ENCODE measurements at regions not wholly inside any gene's neighbourhood (a gene's known extent, or its start where the extent isn't known, plus 50 kb on each side); places are given as distances from the start of the nearest gene placed in this dataset.

DNA sequence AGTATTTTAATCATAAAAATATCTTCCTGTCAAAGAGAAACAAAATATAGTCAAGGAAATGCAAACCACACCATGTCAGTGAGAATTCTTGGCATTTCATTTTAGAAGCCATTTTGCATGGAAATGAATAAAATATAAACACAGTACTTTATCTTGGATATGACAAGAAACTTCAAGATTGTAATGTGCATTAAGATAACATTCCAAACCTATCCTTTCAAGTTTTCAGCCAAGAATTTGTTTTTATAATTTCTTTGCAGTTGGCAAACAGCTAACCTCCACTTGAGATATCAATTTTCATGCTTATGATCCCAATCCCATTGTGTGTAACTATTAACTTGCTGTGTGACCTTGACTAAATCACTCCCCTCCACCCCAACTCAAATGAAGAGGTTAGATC lies 59.3 kb upstream of the WT1 start:
- ChIA-PET POLR2A (no interaction called here), CTCF (no interaction called here)
- Histone ChIP-seq H3K36me3 (ENCODE audit: control insufficient read depth, insufficient read depth, low read length) (no peaks in the 10 kb centered on the region), H3K4me3 (ENCODE audit: low read depth, low read length) (no peak overlapping the region), H3K27me3 (ENCODE audit: control insufficient read depth, insufficient read depth, low read length) (no peaks in the 10 kb centered on the region)
- no peak for DNase-seq (ENCODE audit: low read depth)
- TF ChIP-seq, protein P1, sequence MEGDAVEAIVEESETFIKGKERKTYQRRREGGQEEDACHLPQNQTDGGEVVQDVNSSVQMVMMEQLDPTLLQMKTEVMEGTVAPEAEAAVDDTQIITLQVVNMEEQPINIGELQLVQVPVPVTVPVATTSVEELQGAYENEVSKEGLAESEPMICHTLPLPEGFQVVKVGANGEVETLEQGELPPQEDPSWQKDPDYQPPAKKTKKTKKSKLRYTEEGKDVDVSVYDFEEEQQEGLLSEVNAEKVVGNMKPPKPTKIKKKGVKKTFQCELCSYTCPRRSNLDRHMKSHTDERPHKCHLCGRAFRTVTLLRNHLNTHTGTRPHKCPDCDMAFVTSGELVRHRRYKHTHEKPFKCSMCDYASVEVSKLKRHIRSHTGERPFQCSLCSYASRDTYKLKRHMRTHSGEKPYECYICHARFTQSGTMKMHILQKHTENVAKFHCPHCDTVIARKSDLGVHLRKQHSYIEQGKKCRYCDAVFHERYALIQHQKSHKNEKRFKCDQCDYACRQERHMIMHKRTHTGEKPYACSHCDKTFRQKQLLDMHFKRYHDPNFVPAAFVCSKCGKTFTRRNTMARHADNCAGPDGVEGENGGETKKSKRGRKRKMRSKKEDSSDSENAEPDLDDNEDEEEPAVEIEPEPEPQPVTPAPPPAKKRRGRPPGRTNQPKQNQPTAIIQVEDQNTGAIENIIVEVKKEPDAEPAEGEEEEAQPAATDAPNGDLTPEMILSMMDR (IDR thresholded peaks at IDR 0.05; ENCODE audit: insufficient read depth, low read depth, low read length): no peak

DNA sequence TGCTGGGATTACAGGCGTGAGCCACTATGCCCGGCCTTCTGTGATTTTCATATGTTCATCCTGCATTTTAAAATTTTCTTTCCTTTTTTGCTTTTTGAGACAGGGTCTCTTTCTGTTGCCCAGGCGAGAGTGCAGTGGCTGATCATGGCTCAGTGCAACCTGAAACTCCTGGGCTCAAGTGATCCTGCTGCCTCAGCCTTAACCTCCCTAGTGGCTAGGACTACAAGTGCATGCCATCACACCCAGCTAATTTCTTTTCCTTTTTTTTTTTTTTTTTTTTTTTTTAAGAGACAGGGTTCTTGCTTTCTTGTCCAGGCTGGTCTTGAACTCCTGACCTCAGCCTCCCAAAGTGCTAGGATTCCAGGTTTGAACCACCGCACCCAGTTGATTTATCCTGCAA lies 54.1 kb upstream of the WT1 start:
- TF ChIP-seq, protein P1 (IDR thresholded peaks at IDR 0.05; ENCODE audit: insufficient read depth, low read depth, low read length): no peak
- Histone ChIP-seq H3K4me3 (ENCODE audit: low read depth, low read length) (no peak overlapping the region), H3K27me3 (ENCODE audit: control insufficient read depth, insufficient read depth, low read length) (no peaks in the 10 kb centered on the region), H3K36me3 (ENCODE audit: control insufficient read depth, insufficient read depth, low read length) (no peaks in the 10 kb centered on the region)
- ChIA-PET POLR2A (no interaction called here), CTCF (no interaction called here)
- no peak for DNase-seq (ENCODE audit: low read depth)

DNA sequence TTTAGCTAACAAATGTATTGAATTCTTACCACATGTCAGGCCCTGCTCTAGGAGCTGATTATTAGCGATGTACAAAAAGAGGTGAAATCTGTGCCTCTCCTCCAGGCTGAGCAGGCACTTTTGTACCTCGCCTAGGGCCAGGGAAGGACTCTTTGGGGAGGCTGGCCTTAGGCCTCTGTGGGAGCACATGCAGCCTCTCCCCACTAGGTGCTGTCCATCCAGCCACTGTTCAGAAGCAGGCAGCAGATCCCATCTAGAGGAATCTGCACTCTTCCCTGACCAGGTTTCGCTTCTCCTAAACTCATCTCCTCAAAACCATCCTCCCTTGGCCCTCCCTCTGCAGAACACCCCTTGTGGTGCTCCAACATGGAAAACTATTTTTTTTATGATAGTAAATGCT lies 51.9 kb upstream of the WT1 start:
- ChIA-PET POLR2A (no interaction called here), CTCF (interaction anchor here (1.0 kb wide), 1 partner anchor 21 kb away, joined by 3 read pairs; no protein-coding TSS in a partner anchor)
- H3K27me3 ChIP-seq (ENCODE audit: control insufficient read depth, insufficient read depth, low read length): no peaks in the 10 kb centered on the region
- H3K36me3 ChIP-seq (ENCODE audit: control insufficient read depth, insufficient read depth, low read length): no peaks in the 10 kb centered on the region
- no peak for DNase-seq (ENCODE audit: low read depth)
- H3K4me3 ChIP-seq (ENCODE audit: low read depth, low read length): no peak overlapping the region
- TF ChIP-seq, protein P1 (IDR thresholded peaks at IDR 0.05; ENCODE audit: insufficient read depth, low read depth, low read length): 0 out of 2 replicates have a peak, but pooled peaks have one; percentile 17

DNA sequence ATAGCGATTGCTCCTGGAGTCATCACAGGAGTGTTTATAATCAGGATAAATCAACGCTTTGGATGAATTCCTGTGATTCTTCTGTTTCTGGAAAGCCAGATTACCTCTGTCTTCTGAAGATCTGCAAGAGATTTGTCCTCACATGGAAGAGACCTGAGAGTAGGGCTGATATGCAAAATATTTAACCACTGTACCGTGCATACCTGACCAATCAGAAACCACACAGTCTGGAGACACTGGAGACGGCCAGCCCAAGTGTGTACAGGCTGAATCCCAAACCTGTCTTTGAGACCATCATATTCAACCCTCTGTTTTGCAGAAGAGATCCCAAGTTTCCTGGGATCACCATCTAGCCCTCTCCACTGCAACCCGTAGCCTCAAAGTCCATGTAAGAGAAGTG lies 50.4 kb upstream of the WT1 start:
- TF ChIP-seq, protein P1 (IDR thresholded peaks at IDR 0.05; ENCODE audit: insufficient read depth, low read depth, low read length): no peak

More for the DNA sequence above, 50.4 kb upstream of the WT1 start:
- POLR2A ChIA-PET: no interaction called here
- CTCF ChIA-PET: no interaction called here
- H3K36me3 ChIP-seq (ENCODE audit: control insufficient read depth, insufficient read depth, low read length): no peaks in the 10 kb centered on the region
- no peak for DNase-seq (ENCODE audit: low read depth)
- no peaks in the 10 kb centered on the region for H3K27me3 ChIP-seq (ENCODE audit: control insufficient read depth, insufficient read depth, low read length)
- H3K4me3 ChIP-seq (ENCODE audit: low read depth, low read length): no peak overlapping the region

All from BJ (cell line).